CD4-positive, alpha-beta T cell (primary cell): ENCODE measurements at regions not wholly inside any gene's neighbourhood (a gene's known extent, or its start where the extent isn't known, plus 50 kb on each side); places are given as distances from the start of the nearest gene placed in this dataset.

Source experiments
- ATAC-seq: fragments of 200-7000 bp; cut with Tn5 transposase; one replicate; pipeline ENCODE4 v1.10.0; 2022; ENCODE audit warnings: mild to moderate bottlenecking; ENCODE audit not compliant: poor library complexity
- CTCF ChIA-PET: fragments of 350-600 bp; sonication (Branson Sonifier 250); formaldehyde crosslinking; loops from one replicate; lab custom pipeline; 2021; ENCODE audit warnings: antibody characterized with exemption, inconsistent platforms; lab: Charles Lee
- POLR2A ChIA-PET: fragments of 350-600 bp; sonication (Branson Sonifier 250); formaldehyde crosslinking; loops from one replicate; lab custom pipeline; 2021; ENCODE audit warnings: antibody characterized with exemption, inconsistent platforms; lab: Charles Lee
- DNase-seq, 14 experiments: peaks; one replicate each; pipeline ENCODE4 v3.0.0-alpha.2; 2013 to 2020; ENCODE audit warnings: mixed read lengths in 2 of 14
- H3K27ac ChIP-seq, 2 donors: one replicate each; pipeline versions ENCODE4 v1.5.1 to v1.7.0; 2013; ENCODE audit warnings: low read length in 2 of 2, low read depth in 1 of 2, mild to moderate bottlenecking in 1 of 2
- H3K27me3 ChIP-seq, 2 experiments: 1 replicate in 1 of 2; 2 replicates in 1 of 2; pipeline versions ENCODE4 v1.6.1 to v1.7.0; 2013; ENCODE audit warnings: low read length in 2 of 2, control low read depth in 1 of 2, mild to moderate bottlenecking in 1 of 2, moderate library complexity in 1 of 2; ENCODE audit not compliant: insufficient read depth in 2 of 2, control insufficient read depth in 1 of 2
- H3K36me3 ChIP-seq: one replicate; pipeline ENCODE4 v1.6.1; 2013; ENCODE audit warnings: low read length, control low read depth; ENCODE audit not compliant: insufficient read depth
- H3K4me1 ChIP-seq: one replicate; pipeline ENCODE4 v1.6.1; 2013; ENCODE audit warnings: low read length, control low read depth; ENCODE audit not compliant: insufficient read depth
- H3K4me3 ChIP-seq: one replicate; pipeline ENCODE4 v1.5.1; 2013; ENCODE audit warnings: mild to moderate bottlenecking, low read length, moderate library complexity
- H3K9me3 ChIP-seq, 2 experiments: 1 replicate in 1 of 2; 2 replicates in 1 of 2; pipeline versions ENCODE4 v1.6.1 to v1.7.0; 2013; ENCODE audit warnings: low read length in 2 of 2, mild to moderate bottlenecking in 2 of 2, control low read depth in 1 of 2, moderate library complexity in 1 of 2; ENCODE audit not compliant: control insufficient read depth in 1 of 2, insufficient read depth in 1 of 2
- H3K27ac Mint-ChIP-seq: one replicate; pipeline ENCODE4 v1.8.0; 2020; ENCODE audit warnings: mixed read lengths
- H3K27me3 Mint-ChIP-seq: one replicate; pipeline ENCODE4 v1.8.0; 2021; ENCODE audit warnings: mixed read lengths
- H3K36me3 Mint-ChIP-seq: one replicate; pipeline ENCODE4 v1.8.0; 2021; ENCODE audit warnings: low read depth, mixed read lengths
- H3K4me1 Mint-ChIP-seq: one replicate; pipeline ENCODE4 v1.8.0; 2021; ENCODE audit warnings: low read depth, mixed read lengths
- H3K4me3 Mint-ChIP-seq: one replicate; pipeline ENCODE4 v1.8.0; 2020; ENCODE audit warnings: mild to moderate bottlenecking, mixed read lengths
- H3K9me3 Mint-ChIP-seq: one replicate; pipeline ENCODE4 v1.8.0; 2020; ENCODE audit warnings: mixed read lengths
- CTCF ChIP-seq: fragments of 200-600 bp; IDR thresholded peaks from one replicate; pipeline ENCODE4 v1.8.0; 2022; ENCODE audit warnings: antibody characterized with exemption, mild to moderate bottlenecking
- intact Hi-C, 2 experiments: fragments of 100-400 bp; cut with DNase I in 1 of 2; cut with micrococcal nuclease in 1 of 2; formaldehyde crosslinking; loops; one replicate each; pipeline versions ENCODE4 v1.15.1 to v1.9.0; 2023 to 2025; cut with DNase I, micrococcal nuclease

- no peak overlapping the region for H3K4me3 ChIP-seq
- H3K27ac ChIP-seq: no peak overlapping the region
- H3K9me3 ChIP-seq: peaks cover 0 to 9% of the 10 kb centered on the region in 2 experiments
- H3K27me3 ChIP-seq: no peaks in the 10 kb centered on the region
- ChIA-PET POLR2A (no interaction called here), CTCF (no interaction called here)
- ATAC-seq (no peak), DNase-seq (no peak)
- Mint-ChIP-seq H3K9me3 (peaks cover 2% of the 10 kb centered on the region), H3K4me1 (no peaks in the 10 kb centered on the region), H3K36me3 (no peaks in the 10 kb centered on the region), H3K4me3 (no peak overlapping the region), H3K27ac (no peak overlapping the region), H3K27me3 (no peaks in the 10 kb centered on the region)
- TF ChIP-seq CTCF: no peak
- no peaks in the 10 kb centered on the region for H3K4me1 ChIP-seq
- intact Hi-C loops: no loop called here
- H3K36me3 ChIP-seq: no peaks in the 10 kb centered on the region
Observed at GRCh38 chr4:96593422-96593821, 753.5 kb downstream of the PDHA2 start.

DNA sequence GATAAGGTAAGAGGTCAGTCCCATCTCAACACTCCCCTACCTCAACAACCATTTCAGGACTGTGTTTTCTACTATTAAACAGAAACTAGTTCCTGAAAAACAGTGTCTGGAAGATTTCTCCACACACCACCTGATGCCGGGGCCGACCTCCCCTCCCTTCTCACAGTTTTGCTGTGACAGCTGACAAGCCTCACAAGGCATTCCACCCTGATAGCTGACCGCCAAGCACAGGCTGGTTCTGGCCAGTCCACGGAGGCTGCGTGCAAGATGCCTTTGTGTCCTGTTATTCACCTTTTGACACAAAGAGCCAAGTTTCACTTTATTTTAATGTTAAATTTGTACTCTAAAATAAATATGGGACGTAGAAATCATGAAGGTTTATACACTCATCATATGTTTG, 758.6 kb downstream of the PDHA2 start:
- no peak for TF ChIP-seq CTCF
- Histone ChIP-seq H3K27ac (no peak overlapping the region), H3K36me3 (no peaks in the 10 kb centered on the region), H3K9me3 (peaks cover 0 to 8% of the 10 kb centered on the region in 2 experiments), H3K4me1 (no peaks in the 10 kb centered on the region), H3K4me3 (no peak overlapping the region), H3K27me3 (no peaks in the 10 kb centered on the region)
- ATAC-seq (no peak), DNase-seq (no peak)
- ChIA-PET CTCF (no interaction called here), POLR2A (no interaction called here)
- no peak overlapping the region for H3K4me3 Mint-ChIP-seq
- peaks cover 3% of the 10 kb centered on the region for H3K9me3 Mint-ChIP-seq
- H3K4me1 Mint-ChIP-seq: no peaks in the 10 kb centered on the region
- H3K36me3 Mint-ChIP-seq: no peaks in the 10 kb centered on the region
- intact Hi-C loops: no loop called here
- no peaks in the 10 kb centered on the region for H3K27me3 Mint-ChIP-seq
- no peak overlapping the region for H3K27ac Mint-ChIP-seq

- Histone ChIP-seq H3K9me3 (peaks cover 0 to 8% of the 10 kb centered on the region in 2 experiments), H3K27ac (no peak overlapping the region), H3K27me3 (no peaks in the 10 kb centered on the region), H3K36me3 (no peaks in the 10 kb centered on the region), H3K4me1 (no peaks in the 10 kb centered on the region), H3K4me3 (no peak overlapping the region)
- ChIA-PET CTCF (interaction anchor here (1.1 kb wide), 1 partner anchor 10 kb away, joined by 3 read pairs; no protein-coding TSS in a partner anchor), POLR2A (no interaction called here)
- H3K4me3 Mint-ChIP-seq: no peak overlapping the region
- H3K27me3 Mint-ChIP-seq: no peaks in the 10 kb centered on the region
- no peak for ATAC-seq
- no peak for DNase-seq
- H3K36me3 Mint-ChIP-seq: no peaks in the 10 kb centered on the region
- H3K4me1 Mint-ChIP-seq: no peaks in the 10 kb centered on the region
- no peak for TF ChIP-seq CTCF
- H3K9me3 Mint-ChIP-seq: peaks cover 3% of the 10 kb centered on the region
- intact Hi-C loops: no loop called here
- H3K27ac Mint-ChIP-seq: no peak overlapping the region
Observed at GRCh38 chr4:96599752-96600151, 759.9 kb downstream of the PDHA2 start.
